M059J (cell line): ENCODE measurements at regions not wholly inside any gene's neighbourhood (a gene's known extent, or its start where the extent isn't known, plus 50 kb on each side); places are given as distances from the start of the nearest gene placed in this dataset.
"Not testable (repeated sequence)": the region's sequence is repeated elsewhere in the genome, so short reads cannot be mapped to it uniquely, and the experiment has no call there.

ENCODE experiments used
- DNase-seq: peaks from one replicate; pipeline ENCODE4 v3.0.0-alpha.2; 2012; ENCODE audit warnings: low read depth

DNA sequence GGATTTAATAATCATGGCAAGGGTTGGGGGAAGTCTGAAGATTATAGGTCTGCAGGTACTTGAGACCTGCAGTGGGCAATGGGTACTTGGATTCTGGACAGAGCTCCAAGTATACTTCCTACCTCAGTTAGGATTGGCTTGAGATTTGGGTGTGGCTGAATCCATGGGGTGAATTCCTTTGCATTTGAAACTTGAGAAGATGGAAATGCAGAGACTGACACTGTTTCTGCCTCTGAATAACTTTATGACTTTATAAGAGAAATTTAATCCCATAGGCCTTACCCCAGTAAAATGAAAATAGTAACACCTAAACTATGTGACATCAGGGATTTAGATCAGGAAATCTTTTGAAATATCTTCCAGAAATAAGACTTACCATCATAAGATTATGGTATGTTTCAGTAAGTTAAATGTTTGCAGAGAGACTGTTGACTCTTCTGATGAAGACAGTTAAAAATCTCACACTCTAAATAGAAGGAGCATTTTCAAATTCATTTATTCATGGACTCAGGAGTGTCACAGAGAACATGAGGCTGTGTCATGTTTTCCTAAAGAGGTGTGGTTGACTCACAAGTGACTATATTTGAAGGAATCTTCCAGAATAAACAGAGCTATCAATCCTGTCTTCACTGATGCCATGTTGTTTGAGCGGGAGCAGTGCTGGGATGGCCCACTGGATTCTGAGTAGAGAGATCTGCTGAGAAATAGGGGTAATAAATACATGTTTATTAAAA lies 513.5 kb upstream of the NR3C2 start:
- no peak for DNase-seq

GRCh38 chr4:148954011-148954749 lies 512.0 kb upstream of the NR3C2 start:
- DNase-seq: no peak

GRCh38 chr4:148951346-148951745 lies 509.1 kb upstream of the NR3C2 start:
- peak; percentile 4 for DNase-seq

DNA sequence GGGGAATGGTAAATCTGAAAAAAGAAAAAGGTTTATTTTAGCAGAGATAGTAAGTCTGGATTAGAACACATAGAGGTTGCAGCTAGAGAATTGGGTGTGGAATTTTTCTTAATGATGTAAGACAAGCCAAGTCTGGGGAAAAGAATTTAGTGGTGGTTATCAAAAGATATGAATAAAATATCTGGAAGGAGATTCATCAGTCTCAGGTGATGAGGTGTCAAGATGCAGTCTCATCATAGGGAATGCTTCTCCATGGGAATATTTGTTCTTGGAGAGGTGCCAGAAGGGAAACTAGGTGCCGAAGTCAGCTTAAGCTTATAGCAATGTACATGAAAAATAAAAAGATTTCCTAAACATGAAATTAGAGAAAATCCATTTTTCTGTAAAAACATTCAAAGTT lies 504.1 kb upstream of the NR3C2 start:
- no peak for DNase-seq

GRCh38 chr4:148944839-148945219 lies 502.6 kb upstream of the NR3C2 start:
- DNase-seq: no peak

GRCh38 chr4:148944136-148944838 lies 502.1 kb upstream of the NR3C2 start:
- no peak for DNase-seq

DNA sequence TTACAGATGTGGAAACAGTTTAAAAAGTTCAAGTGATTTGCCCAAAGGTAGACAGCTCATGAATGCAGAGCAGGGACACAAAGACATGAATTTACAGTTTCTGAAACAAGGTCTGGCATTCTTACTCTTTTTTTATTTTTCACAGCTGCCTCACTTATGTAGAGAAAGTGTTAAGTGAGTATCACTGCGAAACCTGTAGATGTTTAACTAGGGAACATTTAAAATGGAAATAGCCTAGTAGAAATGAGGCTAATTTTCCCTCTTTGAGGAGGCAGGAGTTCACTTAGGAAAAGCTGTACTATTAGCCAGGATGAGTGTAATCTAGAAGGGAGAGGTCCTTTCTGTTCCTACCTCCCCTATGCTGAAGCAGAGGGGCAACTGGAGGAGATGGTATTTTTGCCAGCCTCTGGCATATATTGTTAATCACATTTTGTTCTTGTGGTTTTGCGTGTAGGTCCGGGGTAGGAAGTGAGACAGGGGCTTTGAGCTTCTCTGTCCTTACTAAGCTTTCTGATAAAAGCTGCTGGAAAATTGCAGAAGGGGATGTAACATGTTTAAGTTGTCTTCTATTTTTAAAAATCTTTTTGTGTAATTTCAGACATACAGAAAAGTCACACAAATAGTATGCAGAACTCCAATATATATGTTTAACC lies 492.8 kb upstream of the NR3C2 start:
- DNase-seq: no peak

GRCh38 chr4:148926276-148927260 lies 484.4 kb upstream of the NR3C2 start:
- peak; percentile 10 for DNase-seq

- DNase-seq: no peak
Measured at GRCh38 chr4:148923881-148924280, 481.7 kb upstream of the NR3C2 start.

DNA sequence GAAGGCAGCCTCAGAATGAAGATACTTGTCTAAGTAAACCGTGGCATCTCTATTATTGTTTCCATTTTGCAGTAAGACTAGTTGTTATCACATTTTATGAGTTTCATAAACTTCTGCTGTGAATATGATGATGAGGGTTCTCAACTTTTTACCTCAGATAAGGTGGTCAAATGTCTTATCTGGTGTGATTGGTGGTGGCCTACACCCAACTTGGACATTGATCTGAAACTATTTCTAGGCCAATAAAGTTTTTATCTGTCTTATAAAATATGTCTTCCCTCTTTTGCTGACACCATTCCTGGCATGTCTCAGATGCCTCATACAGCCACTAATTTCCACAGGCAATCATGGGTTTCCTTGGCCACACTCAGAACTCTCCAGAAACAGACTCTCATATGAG lies 480.3 kb upstream of the NR3C2 start:
- DNase-seq: no peak

DNA sequence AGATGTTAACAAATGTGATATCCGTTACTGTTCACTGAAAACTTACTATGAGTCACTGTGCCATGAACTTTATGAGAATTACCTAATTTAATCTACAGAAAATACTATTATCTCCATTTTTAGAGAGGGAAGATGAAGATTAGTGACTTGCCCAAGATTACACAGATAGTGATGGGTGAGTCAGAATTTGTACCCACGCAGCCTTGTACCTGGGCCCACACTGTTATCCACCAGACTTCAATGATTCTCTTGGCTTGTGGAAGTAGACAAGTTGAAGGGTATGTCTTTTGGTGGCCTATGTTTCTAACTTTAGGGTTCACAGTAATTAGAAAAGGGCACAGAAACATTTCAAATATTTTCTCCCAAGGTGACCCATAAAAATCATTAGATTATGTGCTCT lies 472.5 kb upstream of the NR3C2 start:
- DNase-seq: no peak

DNA sequence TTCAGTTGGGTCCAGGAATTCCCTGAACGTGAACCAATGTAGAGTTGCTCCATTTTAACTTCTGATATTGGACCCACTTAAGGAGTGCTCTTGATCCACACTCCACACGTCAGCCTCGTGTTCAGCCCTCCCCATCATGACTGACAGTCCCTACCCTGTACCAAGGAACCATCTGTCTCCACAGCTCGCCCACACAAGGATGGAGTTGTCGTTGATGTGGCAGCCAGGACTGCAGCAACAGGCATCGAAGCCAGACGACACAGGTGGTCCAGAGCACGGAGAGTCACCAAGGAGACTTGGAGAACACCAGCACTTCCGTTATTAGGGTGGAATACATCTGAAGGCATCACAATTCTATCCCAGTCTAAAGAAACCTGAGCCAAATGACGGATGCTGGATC lies 472.1 kb upstream of the NR3C2 start:
- no peak for DNase-seq

GRCh38 chr4:148903388-148903787 lies 461.2 kb upstream of the NR3C2 start:
- no peak for DNase-seq

DNA sequence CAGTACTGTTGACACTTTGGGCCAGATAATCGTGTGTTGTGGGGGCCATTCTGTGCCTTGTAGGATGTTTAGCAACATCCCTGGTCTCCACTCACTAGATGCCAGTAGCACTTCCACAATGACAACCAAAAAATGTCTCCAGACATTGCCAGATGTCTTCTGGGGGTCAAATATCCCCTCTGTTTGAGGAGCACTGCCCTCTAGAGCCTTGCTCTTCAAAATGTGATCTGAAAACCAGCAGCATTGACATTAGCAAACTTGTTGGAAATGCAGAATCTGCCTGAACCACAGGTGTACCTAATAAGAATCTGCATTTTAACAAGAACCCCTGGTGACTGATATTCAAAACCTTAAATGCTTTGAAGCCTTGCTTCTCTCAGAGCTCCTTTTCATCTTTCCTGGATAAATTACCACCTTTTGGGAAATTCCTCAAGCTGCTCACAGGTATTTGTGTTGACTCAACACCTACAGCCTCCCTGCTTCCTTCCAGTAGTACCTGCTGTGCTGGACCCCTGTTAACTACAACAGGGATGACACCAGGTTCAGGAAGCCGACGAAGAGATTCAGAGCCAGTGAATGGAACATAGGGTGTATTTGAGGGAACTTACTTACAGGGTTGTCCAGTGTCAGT lies 459.0 kb upstream of the NR3C2 start:
- no peak for DNase-seq

DNA sequence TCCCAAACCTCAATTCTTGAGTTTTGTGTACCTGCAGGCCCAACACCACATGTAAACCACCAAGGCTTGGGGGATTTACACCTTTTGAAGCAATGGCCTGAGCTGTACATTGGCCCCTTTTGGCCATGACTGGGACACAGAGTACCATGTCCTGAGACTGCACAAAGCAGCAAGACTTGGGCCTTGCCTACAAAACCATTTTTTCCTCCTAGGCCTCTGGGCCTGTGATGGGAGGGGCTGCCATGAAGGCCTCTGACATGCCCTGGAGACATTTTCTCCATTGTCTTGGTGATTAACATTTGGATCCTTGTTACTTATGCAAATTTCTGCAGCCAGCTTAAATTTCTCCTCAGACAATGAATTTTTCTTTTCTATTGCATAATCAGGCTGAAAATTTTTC lies 455.9 kb upstream of the NR3C2 start:
- not testable (repeated sequence) for DNase-seq

DNA sequence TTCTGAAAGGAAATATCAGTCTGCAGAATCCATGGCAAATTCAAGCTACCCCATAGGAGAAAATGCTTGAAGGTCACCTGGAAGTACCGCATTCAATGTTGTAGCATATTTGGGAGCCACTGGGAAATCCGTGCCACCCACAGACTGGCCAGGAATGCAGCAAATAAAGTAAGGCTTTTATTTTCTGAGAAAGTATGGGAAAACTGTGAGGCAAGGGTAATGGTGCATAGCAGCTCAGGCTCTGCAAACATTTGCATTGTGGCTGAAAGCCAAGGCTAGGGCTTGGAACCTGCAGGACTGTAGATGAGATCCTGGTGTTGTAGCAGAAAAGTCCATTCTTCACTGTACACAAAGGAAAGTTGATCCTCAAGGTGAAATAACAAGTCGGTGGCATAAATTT lies 450.9 kb upstream of the NR3C2 start:
- DNase-seq: no peak

DNA sequence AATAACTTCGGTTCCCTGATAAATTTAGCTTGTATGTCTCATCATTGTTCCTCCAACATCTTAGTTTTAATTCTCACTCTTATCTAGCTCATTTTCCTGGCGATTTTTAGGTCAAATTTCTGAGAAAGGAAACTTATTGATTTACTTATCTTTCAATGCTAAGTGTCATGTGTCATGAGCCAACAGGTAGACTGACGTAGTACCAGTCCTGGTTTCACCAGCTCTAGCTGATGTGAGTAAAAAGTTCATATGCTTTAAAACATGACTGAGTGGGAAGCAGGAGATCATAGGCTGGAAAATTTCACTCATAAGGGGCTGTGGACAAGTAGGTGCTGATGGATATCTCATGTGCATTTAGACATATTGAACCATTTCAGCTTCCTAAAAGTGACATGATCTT lies 441.7 kb upstream of the NR3C2 start:
- DNase-seq: no peak

GRCh38 chr4:148883435-148883834 lies 441.2 kb upstream of the NR3C2 start:
- DNase-seq: no peak

GRCh38 chr4:148881860-148882643 lies 439.8 kb upstream of the NR3C2 start:
- DNase-seq: no peak

GRCh38 chr4:148874331-148874730 lies 432.1 kb upstream of the NR3C2 start:
- peak; percentile 1 for DNase-seq
